ENCODE measurements at regions not wholly inside any gene's neighbourhood (a gene's known extent, or its start where the extent isn't known, plus 50 kb on each side); places are given as distances from the start of the nearest gene placed in this dataset.

GRCh38 chr4:1476140-1476513 is 69.9 kb upstream of the NKX1-1 start:
- H2AFZ ChIP-seq (ENCODE audit: low read length): no peak overlapping the region
- TF ChIP-seq CTCF (IDR thresholded peaks at IDR 0.05; ENCODE audit: low read length): no peak
- H3K27ac ChIP-seq (ENCODE audit: low read depth, low read length, poor library complexity, severe bottlenecking): no peak overlapping the region
- no peaks in the 10 kb centered on the region for H3K4me1 ChIP-seq (ENCODE audit: insufficient read depth, low read length, severe bottlenecking)
- no peaks in the 10 kb centered on the region for H3K79me2 ChIP-seq (ENCODE audit: insufficient read depth, low read length)
- H3K36me3 ChIP-seq (ENCODE audit: insufficient read depth, low read length): no peaks in the 10 kb centered on the region
- H3K9ac ChIP-seq (ENCODE audit: low read length): no peak overlapping the region
- no peaks in the 10 kb centered on the region for H3K9me3 ChIP-seq (ENCODE audit: low read length)
- no peaks in the 10 kb centered on the region for H3K27me3 ChIP-seq (ENCODE audit: insufficient read depth, low read length)
- H3K4me2 ChIP-seq (ENCODE audit: low read length): no peak overlapping the region
- H3F3A ChIP-seq (ENCODE audit: insufficient read depth, low read length): no peaks in the 10 kb centered on the region
- no peaks in the 10 kb centered on the region for H3K9me2 ChIP-seq (ENCODE audit: low read depth, low read length)
- H3K4me3 ChIP-seq (ENCODE audit: low read depth, low read length, poor library complexity, severe bottlenecking): no peak overlapping the region
- no peaks in the 10 kb centered on the region for H4K20me1 ChIP-seq (ENCODE audit: insufficient read depth, low read length)

GRCh38 chr4:1475277-1476139 is 69.3 kb upstream of the NKX1-1 start:
- TF ChIP-seq CTCF (IDR thresholded peaks at IDR 0.05; ENCODE audit: low read length): no peak
- TF ChIP-seq EZH2 (IDR thresholded peaks at IDR 0.05; ENCODE audit: borderline replicate concordance, low read length): no peak
- Histone ChIP-seq H3K4me1 (ENCODE audit: insufficient read depth, low read length, severe bottlenecking) (no peaks in the 10 kb centered on the region), H3K4me3 (ENCODE audit: low read depth, low read length, poor library complexity, severe bottlenecking) (no peak overlapping the region), H3K4me2 (ENCODE audit: low read length) (no peak overlapping the region), H4K20me1 (ENCODE audit: insufficient read depth, low read length) (no peaks in the 10 kb centered on the region), H3K36me3 (ENCODE audit: insufficient read depth, low read length) (no peaks in the 10 kb centered on the region), H3K27me3 (ENCODE audit: insufficient read depth, low read length) (no peaks in the 10 kb centered on the region), H3K79me2 (ENCODE audit: insufficient read depth, low read length) (no peaks in the 10 kb centered on the region), H3K9me2 (ENCODE audit: low read depth, low read length) (no peaks in the 10 kb centered on the region), H3K27ac (ENCODE audit: low read depth, low read length, poor library complexity, severe bottlenecking) (no peak overlapping the region), H3K9me3 (ENCODE audit: low read length) (no peaks in the 10 kb centered on the region), H2AFZ (ENCODE audit: low read length) (no peak overlapping the region), H3K9ac (ENCODE audit: low read length) (no peak overlapping the region), H3F3A (ENCODE audit: insufficient read depth, low read length) (no peaks in the 10 kb centered on the region)

GRCh38 chr4:1474126-1475090 is 68.2 kb upstream of the NKX1-1 start:
- Histone ChIP-seq H3K4me3 (ENCODE audit: low read depth, low read length, poor library complexity, severe bottlenecking) (no peak overlapping the region), H3K4me1 (ENCODE audit: insufficient read depth, low read length, severe bottlenecking) (no peaks in the 10 kb centered on the region), H3K9me2 (ENCODE audit: low read depth, low read length) (no peaks in the 10 kb centered on the region), H3K27ac (ENCODE audit: low read depth, low read length, poor library complexity, severe bottlenecking) (no peak overlapping the region), H3F3A (ENCODE audit: insufficient read depth, low read length) (no peaks in the 10 kb centered on the region), H3K9ac (ENCODE audit: low read length) (no peak overlapping the region), H4K20me1 (ENCODE audit: insufficient read depth, low read length) (no peaks in the 10 kb centered on the region), H2AFZ (ENCODE audit: low read length) (no peak overlapping the region), H3K27me3 (ENCODE audit: insufficient read depth, low read length) (no peaks in the 10 kb centered on the region), H3K79me2 (ENCODE audit: insufficient read depth, low read length) (no peaks in the 10 kb centered on the region), H3K4me2 (ENCODE audit: low read length) (no peak overlapping the region), H3K9me3 (ENCODE audit: low read length) (no peaks in the 10 kb centered on the region), H3K36me3 (ENCODE audit: insufficient read depth, low read length) (no peaks in the 10 kb centered on the region)
- TF ChIP-seq CTCF (IDR thresholded peaks at IDR 0.05; ENCODE audit: low read length) (no peak), EZH2 (IDR thresholded peaks at IDR 0.05; ENCODE audit: borderline replicate concordance, low read length) (no peak)
